GM19043 (cell line): ENCODE measurements at regions not wholly inside any gene's neighbourhood (a gene's known extent, or its start where the extent isn't known, plus 50 kb on each side); places are given as distances from the start of the nearest gene placed in this dataset.

Experiments used
- ATAC-seq: cut with Tn5 transposase; IDR thresholded peaks from one replicate; pipeline ENCODE4 v1.9.1; 2021; ENCODE audit warnings: low read depth; ENCODE audit not compliant: unreplicated experiment

DNA sequence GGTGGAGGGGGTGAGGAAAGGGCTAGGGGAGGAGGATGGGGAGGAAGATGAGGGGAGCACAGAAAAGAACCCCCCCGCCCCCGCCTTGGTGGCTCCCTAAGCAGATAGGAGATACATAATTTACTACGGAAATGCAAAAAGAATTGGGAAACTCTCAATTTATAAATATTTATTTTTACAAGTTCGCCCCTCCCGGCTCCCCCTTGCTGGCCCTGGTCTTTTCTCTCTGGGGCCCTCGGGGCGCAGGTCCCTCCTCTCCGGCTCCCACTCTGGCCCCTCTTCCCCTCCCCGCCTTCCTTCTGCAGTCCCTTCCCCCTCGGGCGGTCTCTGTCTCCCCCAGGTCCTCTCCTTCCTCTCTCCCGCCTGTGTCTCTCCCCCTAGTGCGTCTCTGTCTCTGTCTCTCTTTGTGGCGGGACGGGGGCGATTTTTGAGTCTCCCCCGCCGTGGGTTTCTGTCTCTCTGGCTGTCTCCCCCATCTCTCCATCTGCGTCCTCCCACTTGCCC lies 173.6 kb upstream of the IER5L start:
- ATAC-seq = no peak

DNA sequence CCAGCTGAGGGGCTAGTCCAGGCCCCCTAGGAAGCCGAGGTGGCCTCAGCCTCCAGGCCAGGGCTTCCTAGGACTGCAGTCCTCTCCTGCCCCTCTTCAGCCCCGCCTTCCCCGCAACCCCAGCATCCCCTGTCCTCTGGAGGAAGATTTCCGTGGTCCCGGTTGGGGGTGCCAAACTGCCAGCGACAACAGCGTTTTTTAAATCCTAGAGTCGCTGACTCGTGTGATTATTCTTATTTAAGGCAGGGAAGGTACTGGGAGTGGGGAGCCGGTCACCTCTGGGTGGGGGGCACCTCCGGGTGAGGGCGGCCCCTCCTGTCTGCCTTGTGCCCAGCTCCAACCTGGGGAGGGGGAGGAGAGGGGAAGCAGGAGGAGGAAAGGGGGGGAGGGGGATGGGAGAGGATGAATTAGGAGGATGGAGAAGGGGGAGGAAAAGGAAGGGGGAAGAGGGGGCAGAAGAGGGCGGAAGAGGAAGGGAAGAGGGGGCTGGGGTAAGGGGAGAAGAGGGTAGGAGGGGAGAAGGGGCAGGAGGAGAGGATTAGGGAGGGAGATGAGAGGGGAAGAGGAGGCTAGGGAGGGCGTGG lies 173.1 kb upstream of the IER5L start:
- ATAC-seq = no peak

DNA sequence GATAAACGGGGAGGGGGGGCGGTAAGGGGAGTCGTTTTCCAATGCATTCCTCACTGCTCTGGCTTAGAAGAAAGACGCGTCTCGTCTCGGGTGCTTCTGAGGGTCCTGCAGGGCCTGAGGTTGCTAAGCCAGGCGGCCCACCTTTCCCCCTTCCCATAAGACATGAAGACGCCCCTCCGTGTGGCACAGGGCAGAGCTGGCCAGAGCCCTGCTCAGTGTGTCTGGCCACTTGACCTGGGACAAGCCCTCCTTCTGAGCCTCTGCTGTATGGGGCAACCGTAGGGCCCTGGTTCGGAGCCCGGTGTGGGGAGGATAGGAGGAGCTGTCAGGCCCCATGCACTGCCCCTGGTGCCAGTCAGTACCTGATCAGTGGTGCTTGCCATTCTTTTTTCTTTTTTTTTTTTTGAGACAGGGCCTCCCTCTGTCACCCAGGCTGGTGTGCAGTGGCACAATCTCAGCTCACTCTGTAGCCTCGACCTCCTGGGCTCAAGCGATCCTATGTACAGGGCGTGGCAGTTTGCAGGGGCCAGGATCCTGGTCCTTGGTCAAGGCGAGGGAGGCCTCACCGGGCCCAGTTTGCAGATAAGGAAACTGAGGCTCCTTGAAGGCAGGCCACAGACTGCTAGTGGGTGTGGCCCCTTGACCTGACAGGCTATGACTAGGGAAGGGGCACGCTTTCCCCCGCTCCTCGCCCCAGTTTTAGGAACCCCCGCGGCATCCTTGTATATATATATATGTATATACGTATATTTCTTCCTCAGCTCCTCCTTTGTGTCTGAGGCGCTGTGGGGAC lies 172.3 kb upstream of the IER5L start:
- ATAC-seq = no peak

DNA sequence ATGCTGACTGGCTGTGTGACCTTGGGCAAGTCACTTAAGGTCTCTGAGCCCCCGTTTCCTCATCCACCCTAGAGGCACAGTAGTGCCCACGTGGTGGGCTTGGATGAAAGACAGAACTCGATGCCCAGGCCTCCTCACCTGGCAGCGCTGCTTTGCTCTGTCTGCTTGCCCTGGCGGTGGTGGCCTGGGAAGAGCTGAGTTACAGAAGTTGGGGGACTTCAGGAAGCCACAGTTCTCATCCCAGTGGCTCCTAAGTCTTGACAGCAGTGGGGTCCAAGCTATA lies 171.5 kb upstream of the IER5L start:
- ATAC-seq = no peak

DNA sequence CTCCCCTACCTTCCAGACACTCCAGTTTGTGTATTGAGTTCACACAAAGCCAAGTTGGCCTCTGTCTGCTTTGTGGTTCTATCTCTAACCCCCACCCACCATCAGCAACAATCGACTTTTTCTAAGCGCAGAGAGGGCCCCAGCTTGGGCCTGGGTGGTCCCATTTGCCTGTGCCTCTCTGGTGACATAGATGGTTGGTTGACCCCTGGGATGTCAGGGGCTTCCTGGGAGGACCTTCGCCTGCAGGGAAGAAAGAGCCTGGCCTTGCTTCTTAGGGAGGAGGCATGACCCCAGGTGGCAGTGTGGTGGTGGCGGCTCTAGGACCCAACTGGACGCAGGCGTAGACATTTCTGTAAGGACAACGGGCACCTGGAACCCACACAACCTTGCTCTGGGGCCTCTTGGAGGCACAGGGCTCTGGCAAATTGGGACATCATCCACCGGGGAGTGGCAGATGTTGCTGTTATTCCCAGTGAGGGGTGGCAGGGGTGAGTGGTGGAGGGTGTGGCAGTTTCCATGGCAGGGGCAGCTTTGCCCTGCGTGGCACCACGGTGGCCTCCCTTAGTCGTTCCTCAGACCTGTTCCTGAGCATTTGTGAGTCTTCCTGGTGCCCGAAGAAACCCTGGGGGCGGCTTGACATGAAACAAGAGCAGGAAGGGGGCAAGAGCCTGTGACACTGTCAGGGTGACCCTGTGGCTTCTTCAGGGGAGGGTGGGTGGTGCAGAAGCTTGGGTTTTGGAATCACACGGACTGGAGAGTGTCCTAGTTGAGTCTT lies 171.0 kb upstream of the IER5L start:
- ATAC-seq = no peak

DNA sequence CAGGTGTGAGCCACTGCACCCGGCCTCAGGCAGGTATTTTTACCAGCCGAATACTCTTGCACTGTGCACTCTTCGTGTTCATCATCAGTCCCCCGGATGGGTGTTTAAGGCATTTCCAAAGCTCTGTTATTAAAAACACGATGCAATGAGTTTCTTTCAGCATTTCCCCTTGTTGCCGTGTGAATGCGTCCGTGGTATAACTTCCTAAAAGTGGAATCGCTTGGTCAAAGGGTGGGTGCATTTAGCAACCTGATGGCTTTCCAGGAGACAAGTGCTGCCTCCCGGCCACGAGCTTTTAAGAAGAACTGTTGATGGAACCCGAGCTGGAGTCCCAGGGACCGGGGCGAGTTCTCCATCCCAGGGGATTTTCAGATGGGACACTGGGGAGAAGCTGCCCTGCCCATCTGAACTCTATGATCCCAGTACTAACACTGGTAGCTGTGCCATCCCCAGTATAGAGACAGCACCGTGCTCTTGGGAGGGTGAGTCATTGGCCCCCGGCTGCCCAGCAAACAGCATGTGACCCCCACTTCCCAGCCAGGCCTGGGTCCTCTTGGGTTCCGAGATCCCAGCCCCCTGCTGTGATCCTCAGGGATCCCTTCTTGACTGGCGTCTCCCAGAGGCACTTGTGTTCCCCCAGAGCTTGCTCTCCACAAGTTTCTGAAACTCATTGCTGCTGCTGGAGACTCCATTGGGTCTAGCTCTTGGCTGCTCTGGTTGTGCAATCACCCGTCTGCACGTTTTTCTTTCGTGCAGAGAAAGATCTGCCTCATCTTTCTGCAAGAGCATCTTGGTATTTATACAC lies 169.5 kb upstream of the IER5L start:
- no peak for ATAC-seq

DNA sequence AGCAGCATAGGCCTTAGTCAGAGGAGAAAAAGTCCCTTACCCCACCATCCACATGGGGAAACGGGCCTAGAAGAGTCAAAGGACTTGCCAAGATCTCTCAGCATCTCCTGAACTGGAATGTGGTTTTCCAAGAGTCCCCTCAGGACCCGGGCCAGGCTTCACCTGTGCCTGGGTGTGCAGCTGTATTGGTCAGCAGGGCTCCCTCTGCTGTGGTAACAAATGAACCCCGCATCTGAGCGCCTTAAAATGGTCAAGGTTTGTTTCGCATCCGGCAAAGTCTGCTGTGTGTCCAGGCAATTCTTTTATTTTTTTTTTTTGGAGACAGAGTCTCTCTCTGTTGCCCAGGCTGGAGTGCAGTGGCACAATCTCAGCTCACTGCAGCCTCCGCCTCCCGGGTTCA lies 168.0 kb upstream of the IER5L start:
- no peak for ATAC-seq

DNA sequence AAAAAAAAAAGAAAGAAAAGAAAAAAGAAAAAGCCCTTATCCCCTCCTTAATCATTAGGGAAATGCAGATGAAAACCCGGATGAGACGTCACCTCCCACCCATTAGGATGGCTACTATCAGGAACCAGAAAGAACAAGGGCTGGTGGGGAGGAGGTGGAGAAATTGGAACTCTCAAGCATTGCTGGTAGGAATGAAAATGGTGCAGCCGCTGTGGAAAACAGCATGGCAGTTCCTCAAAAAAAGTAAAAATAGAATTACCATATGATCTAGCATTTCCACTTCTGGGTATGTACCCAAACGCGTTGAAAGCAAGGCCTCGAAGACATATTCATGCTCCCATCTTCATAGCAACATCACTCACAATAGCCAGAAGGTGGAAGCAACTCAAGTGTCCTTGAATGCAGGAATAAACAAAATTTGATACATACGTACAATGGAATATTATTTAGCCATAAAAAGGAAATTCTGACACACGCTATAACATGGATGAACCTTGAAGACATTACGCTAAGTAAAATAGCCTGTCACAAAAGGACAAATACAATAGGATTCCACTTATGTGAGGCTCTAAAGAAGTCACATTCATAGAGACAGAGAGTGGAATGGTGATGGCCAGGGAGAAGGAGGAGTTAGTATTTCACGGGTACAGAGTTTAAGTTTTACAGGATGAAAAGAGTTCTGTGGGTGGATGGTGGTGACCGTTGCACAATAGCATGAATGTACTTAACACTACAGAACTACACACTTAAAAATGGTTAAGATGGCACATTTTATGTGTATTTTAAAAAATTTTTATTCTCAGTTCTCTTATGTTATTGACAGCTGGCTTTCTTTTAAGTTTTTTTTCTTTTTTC lies 166.8 kb upstream of the IER5L start:
- ATAC-seq = no peak

DNA sequence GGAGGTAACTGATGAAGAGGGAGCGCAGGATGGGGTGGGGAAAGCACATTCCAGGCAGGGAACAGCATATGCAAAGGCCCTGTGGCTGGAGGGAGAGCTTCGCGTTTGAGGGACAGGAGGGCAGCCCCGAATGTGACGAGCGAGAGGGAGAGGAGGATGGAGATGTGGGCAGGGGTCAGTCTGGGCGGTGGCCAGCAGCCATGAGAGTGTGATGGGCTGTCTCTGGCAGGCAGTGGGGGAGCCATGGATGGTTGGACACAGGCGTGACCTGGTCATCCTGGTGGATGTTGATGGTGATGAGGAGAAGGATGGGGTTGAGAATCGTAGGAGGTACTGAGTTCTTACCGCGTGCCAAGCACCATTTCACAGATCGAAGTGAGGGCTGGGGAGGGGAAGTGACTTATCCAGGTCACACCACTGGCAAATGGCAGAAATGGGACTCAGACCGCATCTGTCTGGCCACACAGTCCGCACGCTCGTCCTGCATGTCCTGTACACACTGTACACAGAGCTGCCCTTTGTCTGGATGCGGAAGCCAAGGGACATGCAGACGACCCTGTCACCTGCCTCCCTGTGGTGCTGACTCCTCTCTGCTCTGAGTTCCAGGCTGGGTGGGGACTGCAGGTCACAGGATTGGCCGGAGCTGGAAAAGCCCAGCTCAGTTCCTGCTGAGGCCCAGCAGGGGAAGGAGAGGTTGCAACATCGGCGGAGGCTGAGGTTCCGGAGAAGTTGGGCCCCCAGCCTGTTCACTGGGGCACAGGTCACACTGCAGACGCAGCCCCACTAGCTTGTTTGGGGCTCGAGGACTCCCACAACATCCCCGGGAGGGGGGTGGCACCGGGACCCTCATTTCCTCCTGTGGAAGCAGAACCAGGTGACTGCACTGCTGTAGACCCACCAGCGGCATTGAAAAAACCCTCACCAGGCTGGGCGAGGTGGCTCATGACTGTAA lies 165.6 kb upstream of the IER5L start:
- ATAC-seq = no peak

DNA sequence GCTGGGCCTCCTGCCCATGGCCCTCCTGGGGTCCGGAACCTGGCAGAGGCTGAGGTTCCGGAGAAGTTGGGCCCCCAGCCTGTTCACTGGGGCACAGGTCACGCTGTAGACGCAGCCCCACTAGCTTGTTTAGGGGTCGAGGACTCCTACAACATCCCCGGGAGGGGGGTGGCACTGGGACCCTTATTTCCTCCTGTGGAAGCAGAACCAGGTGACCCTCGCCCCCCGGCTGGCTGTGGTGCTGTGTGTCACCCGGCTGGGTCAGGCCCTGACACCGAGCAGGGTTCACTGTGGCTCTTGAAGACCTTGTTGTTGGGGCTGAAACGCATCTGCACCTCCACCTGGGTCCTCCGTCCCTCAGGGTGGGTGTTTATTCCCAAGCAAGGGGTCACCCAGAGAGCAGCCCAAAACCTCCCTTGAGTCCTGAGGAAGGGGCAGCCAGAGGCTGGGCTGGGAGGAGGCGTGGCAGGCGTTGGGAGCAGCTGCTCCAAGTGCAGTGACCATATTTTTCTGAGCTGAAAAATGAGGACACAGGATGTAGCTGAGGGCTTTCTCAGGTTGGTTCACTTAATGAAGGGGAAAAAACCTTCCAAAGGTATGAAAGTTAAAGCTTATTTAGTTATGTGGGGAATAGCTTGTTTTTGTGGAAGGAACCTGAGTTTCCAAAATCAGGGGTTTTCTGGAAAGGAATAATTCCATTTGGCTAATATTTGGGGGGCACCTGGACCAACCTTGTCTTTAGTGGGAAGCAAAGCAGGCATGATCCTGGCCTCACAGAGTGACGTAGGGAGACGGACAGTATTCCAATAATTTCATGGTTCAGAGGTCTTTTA lies 164.7 kb upstream of the IER5L start:
- ATAC-seq = no peak

DNA sequence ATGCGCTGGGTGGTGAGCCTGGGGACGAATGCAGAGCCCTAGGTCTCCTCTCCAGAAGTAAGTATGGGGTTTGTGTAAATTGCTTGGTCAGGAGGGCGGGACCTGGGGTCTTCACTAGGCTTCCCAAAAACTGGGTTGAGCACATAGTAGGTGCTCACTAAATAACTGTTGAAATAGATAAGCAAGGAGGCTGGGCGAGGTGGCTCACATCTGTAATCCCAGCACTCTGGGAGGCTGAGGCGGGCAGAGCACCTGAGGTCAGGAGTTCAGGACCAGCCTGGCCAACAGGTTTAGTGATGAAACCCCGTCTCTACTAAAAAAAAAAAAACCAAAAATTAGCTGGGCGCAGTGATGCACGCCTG lies 163.9 kb upstream of the IER5L start:
- ATAC-seq = no peak

DNA sequence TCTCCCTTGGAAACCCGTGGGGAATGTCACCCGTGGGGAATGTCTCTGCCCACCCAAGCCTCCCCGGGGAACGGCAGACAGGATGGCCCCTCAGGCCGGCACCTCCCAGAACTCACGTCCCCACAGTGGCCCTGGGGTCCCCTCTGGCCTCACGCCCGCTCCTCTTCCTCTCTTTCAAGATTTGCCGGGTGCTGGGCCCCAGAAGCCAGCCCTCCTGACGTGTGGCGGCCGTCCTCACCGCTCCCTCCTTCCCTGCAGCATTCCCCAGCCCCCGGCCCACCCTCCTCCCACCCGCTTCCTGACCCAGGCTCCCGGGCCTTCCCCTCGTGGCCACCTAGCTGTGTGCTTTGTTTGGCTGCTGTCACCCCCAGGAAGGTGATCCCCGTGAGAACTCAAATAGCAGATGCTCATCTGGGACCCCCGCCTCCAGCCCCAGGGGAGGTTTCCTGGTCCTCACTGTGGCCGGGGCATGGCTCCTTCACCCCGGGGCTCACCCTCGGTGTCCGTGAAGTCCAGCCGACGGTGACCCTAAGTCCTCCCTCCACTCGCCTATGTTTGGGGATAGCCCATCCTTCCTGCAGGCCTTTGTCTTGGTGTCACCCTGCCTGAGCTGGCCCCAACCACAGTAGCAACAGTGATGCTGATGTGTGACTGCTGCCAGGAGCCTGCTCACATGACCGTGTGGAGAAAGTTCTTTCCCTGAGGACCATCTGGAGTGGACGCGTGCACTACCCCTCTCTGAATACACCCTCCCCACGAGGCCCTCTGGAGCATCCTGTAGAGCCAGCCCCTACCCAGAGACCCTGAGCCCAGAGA lies 163.3 kb upstream of the IER5L start:
- no peak for ATAC-seq

DNA sequence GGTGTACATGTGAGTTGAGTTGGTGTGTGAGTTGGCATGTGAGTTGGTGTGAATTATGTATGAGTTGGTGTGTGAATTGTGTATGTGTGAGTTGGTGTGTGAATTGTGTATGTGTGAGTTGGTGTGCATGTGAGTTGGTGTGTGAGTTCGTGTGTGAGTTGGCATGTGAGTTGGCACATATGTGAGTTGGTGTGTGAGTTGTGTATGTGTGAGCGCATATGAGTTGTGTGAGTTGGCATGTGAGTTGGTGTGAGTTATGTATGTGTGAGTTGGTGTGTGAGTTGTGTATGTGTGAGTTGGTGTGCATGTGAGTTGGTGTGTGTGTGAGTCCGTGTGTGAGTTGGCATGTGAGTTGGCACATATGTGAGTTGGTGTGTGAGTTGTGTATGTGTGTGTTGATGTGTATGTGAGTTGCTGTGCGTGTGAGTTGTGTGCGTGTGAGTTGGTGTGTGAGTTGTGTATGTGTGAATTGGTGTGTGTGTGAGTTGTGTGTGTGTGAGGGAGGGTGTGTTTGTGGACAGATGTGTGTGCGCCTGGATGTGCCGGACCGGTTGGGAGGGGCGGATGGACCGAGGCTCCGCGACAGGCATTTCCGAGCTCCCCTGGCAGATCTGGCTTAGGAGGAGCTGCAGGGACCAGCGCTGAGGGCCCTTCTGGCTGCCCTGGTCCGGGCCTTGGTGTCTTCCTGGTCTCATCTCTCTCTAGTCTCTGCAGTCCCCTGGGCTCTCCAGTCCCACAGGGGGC lies 162.5 kb upstream of the IER5L start:
- no peak for ATAC-seq

DNA sequence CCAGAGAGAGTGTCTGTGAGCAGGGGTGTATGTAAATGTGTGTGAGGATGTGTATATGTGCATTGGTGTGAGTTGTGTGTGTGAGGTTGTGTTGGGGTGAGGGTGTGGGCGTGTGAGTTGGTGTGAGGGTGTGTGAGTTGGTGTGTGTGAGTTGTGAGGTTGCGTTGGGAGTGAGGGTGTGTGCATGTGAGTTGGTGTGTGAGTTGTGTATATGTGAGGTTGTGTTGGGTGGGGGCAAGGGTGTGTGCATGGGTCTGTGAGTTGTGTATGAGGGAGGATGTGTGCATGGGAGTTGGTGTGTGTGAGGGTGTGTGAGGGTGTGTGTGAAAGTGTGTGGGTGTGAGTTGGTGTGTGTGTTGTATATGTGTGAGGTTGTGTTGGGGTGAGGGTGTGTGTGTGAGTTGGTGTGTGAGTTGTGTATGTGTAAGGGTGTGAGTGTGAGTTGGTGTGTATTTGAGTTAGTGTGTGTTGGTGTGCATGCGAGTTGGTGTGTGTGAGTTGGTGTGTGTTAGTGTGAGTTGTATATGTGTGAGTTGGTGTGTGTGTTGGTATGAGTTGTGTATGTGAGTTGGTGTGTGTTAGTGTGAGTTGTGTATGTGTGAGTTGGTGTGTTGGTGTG lies 161.6 kb upstream of the IER5L start:
- no peak for ATAC-seq

DNA sequence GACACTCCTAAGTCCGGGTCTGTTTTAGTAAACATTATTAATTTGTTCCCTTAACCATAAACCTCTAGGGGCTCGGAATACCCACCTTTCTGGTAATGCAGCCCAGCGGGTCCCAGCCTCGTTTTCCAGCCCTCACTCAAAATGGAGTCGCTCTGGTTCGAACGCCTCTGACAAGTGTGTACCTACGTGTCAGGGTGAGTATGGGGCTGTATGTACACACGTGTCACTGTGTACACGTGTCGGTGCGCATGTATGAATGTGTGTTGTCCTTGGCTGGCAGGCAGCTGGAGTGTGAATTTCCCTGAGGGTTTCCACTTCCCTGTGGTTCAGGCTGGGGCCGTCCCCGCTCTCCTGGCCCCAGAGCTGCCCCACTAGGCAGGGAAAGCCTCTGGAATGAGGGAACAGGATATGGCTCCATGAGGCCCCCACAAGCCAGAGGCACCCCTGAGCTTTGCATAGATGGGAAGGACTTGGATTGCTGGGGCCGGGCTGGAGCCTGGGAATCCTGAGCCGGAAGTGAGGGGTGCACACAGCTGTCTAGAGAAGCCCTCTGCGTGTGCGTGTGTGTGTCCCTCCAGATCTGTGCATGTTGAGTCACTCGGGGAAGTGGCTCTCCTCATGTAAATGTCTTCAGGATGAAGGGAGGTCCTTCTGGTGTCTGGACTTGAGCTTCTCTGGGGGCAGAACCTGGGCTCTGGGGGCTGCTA lies 160.8 kb upstream of the IER5L start:
- ATAC-seq = no peak
